ENCODE measurements at regions not wholly inside any gene's neighbourhood (a gene's known extent, or its start where the extent isn't known, plus 50 kb on each side); places are given as distances from the start of the nearest gene placed in this dataset.

DNA sequence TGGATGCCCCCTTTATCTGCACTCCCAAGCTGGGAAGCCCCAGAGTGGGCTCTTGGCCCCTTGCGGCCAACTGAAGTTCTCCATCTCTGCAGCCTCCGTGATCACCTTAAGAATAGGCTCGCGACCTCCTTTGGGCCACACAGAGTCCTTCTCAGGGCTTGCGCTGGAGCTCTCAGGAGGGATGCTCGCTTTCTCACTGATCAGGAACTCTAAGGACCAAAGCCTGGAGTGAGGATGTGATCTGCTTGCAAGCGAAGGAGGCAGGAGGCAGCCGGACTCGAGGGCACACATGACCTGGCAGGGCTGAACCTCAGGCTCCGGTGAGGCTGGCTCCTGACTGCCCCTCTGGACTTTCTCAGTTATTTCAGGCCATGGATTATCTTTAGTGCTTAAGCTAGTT lies 192.1 kb upstream of the MKI67 start:
- no peak for DNase-seq

DNA sequence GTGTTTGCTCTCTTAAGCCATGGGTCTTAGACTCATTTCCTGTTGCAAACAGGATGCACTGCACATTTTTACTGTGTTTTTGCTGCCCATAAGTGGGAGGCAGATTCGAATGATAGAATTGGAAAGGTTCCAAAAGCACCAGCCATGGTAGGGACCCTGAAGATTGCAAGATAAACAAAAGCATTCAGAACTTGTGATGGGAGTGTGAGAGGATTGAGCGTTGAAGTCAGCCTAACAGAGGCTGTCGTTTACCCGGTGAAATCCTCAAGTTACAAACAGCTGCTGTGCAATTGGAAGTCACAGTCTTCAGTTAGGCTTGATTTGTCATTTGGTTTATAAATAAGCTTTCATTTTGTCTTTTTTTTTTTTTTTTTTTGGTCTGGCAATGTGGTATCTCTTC lies 192.7 kb upstream of the MKI67 start:
- no peak for DNase-seq

DNA sequence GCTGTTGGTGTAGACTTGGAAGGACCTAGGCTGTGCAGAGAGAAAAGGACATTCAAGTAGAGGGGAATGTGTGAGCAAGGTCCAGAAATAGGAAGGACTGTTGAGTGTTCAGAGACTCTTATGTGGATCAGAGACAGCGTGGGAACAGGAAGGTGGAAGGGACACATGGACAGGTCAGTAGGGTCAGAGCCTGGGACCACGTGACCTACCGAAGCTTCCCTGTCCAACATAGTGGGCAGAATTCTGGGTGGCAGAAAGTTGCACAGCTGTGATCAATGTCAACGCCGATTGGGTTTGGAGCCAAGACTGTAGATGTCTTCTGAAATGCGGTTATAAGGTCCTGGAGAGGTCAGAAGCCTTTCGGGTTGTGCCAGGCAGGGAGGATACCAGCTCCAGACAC lies 195.9 kb upstream of the MKI67 start:
- no peak for DNase-seq

DNA sequence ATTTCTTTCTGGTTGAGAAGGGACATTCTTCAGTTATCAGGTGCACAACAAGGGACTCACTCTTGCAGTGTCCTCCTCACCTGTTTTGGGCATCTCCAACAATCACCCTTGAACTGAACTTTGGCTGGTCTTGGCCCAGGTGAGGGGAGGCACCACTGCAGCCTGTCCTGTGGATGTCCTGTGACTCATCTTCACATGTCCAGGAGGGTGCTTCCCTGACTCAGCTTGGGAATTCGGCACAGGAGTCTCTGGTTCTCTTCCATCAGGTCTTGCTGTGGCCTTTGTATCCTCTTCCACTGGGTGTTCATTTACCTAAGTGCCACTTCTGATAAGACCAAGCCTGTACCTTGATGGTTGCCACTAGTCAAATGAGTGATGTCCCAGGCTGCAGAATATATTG lies 196.7 kb upstream of the MKI67 start:
- DNase-seq, result no peak

DNA sequence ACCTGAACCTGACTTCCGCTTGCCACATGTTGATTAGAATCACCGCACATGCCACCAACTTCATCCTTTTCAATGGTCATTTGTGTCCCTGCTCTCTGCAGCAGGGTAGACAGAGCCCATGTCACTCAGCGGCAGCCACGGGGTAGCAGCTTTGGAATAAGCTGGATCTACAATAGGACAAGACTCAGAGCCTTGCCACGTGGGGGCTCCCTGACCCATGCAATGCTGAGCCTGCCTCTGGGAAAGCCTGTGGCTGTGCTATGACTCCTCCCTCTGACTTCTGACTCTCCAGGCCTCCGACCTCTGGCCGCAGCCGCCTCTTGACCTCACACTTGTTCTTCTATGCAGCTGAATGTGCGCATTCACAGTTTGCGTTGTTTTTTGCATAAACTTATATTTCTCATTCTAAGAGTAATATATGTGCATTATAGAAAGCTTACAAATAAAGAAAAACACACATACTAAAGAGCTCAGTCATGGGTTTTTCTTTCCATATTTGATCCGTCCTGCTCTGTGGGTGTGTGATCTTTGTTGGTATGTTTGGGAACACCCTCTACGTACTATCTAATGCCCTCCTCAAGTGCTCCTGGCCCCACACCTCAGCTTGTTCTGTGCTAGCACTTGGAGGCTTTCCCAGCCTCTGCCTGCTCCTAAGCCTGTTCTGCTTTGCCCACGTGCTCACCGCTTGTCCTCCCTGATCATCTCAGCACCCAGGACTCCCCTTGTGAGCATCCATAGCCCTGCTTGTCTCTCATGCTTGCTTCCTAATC lies 198.0 kb upstream of the MKI67 start:
- DNase-seq, result no peak

DNA sequence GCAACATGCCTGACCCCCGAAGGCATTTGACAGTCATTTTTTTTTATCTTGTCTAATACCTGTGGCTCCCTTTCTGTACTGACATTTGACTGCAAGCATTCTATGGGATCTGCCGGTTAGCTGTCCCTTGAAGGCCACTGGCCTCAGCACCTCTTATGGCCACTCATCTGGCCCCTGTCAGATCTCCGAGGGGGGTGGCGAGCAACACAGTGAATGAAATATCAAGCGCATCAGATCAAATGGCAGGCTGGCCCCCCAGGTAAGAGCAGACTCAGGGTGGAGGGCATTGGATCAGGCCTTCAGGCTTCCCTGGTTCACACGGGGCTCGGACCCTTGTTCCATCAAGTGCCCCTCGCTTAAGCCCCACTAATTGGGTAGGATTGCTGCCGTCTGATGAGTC lies 199.6 kb upstream of the MKI67 start:
- DNase-seq, result no peak

DNA sequence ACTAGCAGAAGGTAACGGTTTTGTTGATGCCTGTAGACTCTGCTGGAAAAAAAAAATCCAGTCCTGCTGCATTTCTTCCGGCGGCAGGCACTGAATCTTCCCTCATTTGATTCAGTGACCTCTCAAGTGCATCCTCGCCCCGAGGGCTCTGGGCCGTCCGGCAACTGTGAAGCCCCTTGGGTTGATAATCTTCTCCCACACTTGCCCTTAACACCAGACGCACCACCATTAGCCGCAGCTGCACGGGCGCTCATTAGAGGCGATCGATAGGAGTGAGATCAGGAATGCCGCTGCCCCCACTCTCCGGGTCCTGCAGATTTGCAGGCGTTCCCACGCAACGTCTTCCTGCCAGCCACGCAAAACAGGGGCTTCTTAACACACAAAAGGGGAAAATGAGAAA lies 200.0 kb upstream of the MKI67 start:
- no peak for DNase-seq

DNA sequence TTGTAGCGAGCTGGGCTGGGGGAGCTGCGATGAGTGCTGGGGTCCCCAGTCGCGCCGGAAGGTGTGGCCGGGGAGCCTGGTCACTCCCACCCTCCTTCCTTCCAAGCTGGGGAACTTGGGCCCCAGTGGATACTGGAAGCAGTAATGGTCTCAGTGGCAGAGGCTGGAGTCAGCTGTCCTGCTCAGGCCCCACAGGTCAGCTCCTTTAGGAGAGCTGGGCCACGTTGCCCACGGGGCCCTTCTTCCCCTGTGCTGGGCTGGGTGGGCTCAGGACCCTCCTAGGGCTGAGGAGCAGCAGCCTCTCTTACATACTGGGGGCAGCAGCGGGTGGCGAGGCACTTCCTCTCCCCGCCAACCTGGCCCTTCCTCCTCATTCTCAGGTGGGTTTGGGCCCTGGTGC lies 200.6 kb upstream of the MKI67 start:
- DNase-seq, result no peak

DNA sequence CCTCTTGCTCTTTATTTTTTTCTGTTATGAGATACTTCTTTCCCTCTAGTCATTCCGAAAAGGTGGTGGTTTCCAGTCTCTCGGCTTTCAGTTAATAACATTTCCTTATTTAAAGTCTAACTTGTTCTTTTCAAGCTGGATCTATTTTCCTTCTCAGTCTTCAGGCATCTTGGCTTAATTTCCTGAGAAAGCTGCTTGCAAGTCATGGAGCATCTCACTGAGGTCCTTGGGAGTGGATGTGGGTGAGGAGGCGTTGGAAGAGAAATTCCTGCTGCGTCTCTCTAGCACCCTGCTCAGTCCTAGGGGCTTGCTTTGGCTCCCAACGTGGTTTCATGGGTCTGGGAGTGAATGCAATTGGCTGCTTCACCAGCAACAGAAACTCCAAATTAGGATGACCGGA lies 210.2 kb upstream of the MKI67 start:
- DNase-seq, result no peak

DNA sequence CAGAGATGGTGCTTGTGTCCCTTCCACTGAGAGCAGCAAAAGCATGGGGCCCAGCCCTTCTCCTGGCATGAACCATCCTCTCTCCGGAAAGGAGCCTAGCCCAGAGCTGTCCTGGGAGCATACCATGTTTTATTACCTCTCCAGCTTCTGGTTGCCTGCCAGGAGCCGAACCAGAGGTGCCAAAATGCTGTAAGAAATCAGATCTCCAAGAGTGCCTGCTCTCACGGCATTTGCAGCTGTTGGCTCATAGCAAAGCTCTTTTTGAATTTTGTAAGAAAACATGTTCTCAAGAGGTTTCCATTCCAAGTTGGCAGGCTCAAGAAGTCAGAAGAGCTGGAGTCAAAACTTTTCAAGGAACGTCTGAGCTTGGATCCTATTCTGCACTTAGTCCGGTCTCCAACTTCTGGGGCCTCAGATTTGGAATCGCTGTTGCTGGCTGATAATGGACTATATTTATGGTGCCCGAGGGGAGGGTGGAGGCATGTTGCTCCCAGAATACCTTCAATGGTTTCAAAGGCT lies 211.7 kb upstream of the MKI67 start:
- no peak for DNase-seq

DNA sequence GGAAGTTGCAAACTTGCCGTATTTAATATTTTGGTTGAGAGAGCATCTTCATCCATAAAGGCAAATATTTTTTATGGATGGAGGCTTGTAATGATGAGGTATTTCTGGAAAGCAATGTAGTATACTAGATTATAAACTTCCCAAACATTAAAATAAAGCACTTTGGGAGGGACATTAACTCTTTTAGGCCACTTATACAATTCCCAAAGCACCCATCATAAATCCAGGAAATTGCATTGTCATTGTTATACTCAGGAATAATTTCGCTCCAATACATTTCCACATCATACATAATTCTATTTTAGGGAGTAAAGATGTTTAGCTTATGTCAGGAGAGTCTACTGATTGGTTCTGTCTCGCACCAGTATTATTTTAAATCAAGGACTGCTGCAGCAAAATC lies 212.7 kb upstream of the MKI67 start:
- DNase-seq, result no peak

DNA sequence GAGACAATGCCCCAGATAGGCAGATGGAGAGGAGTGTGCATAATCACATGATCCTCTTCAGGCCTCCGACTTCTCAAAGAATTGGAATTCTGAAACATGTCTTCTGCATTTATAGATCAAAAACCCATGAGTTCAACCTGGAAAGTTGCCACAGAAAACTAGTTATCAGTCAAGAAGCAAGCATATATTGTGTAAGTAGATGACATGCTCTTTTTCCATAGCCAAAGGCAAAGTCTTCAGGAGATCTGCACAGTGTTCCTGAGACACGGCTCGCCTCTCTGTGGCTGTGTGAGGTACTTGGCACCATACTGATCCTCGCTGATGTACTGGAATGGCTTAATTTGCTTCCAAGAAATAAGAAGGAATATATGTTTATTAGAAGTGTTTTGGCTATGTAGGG lies 213.5 kb upstream of the MKI67 start:
- DNase-seq, result no peak

DNA sequence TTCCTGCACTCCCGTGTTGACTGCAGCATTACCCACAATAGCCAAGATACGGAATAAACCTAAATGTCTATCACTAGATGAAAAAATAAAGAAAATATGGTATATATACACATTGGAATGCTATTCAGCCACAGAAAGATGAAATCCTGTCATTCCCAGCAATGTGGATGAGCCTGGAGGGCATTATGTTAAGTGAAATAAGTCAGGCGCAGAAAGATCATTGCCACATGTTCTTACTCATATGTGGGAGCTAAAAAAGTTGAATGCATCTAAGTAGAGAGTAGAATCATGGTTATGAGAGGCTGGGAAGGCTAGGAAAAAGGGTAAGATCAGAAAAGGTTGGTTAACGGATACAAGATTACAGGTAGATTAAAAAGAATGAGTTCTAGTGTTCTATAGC lies 219.1 kb upstream of the MKI67 start:
- DNase-seq, result no peak

DNA sequence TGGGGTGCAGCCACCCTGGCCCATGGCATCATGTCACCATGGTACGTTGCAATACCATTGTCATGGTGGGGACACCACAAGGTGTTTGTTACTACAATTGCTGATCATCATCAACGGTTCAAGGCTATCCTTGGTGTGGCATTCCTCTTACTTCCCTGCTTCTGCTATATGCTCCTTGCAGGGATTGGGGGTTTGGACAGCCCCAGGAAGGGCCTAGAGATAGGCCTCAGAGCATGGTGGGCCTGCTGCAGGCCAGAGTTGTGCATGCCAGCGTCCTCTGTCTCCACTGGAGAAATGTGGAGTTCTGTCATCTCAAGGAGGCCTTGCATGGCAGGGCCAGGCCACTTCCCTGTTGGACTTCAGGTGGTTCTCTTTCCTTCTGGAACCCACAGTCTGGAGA lies 234.6 kb upstream of the MKI67 start:
- DNase-seq, result no peak

DNA sequence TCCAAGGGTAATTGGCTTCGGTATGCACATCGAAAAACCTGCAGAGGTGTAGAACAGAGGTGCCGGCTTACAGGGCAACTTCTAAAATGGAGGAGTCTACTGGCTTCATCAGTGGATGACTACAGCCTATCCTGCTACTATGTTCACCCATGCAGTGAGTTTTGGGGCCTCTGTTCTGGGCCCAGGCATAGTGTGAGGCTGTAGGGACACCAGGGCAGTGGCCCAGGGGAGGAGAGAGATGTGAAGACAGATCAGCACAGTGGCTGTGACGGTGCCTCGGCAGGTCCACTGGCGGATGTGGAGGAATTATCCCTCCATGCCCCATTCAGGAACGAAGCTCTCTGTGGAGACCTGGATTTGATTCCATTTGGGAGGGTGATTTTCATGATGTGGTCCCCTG lies 235.3 kb upstream of the MKI67 start:
- no peak for DNase-seq

DNA sequence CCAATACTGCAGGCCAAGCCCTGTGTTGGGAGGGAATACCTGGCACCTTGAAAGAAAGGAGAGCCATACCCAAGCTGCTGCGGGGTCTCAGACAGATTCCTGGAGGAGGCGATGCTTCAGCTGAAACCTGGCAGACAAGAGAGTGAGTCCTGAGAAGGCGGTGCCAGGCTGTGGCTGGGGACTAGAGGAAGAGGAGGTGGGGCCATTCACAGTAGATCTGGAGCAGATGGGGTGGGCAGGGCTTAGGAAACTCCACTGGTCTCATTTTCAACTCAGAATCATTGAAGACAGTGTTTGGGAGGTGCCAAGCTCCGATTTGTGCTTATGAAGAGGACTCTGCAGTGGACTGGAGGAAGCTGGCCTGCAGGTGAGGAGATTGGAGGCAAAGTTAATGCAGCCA lies 236.3 kb upstream of the MKI67 start:
- DNase-seq, result no peak

DNA sequence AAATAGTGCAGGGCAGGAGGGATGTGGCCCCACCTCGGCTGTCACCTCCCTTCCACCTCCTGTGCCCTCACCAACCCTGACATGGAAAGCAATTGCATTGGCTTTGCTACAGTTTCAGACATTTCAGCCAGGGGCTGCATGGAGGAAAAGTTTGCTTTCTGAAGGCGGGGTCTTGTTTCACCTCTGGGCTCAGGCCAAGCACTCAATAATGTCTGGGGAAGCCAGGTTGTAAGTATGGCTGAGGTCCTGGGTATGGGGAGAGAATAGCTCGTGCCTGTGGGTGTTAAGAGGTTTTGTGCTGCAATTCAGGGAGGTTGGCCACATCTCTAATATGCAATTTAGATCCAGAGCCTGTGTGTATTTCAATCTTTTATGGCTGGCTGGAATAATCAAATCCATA lies 238.4 kb upstream of the MKI67 start:
- no peak for DNase-seq

DNA sequence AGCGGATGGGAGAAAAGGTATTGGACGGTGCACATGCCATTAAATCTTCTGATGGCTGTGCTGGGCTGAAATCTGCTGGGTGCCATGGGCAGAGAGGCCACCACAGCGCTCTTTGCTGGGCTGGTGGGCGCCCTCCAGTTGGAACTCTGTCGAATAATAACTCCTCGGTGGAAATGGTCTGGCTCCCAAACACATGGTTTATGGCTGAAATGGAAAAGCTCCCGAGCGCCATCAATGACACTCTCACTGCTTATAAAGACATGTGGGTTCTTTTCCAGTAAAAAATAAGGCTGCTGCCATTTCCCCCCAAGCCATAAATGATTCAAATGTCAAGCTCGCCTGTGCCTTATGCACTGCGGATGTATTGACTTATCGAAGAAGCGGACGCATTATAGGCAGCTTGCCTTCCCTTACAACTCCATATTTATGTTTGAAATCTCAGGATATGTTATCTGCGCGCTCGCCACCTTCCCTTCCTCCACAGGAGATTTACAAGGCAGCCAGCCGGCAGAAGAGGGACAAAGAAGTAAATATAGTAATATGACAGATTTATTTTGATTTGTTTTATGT lies 239.0 kb upstream of the MKI67 start:
- DNase-seq, result no peak

DNA sequence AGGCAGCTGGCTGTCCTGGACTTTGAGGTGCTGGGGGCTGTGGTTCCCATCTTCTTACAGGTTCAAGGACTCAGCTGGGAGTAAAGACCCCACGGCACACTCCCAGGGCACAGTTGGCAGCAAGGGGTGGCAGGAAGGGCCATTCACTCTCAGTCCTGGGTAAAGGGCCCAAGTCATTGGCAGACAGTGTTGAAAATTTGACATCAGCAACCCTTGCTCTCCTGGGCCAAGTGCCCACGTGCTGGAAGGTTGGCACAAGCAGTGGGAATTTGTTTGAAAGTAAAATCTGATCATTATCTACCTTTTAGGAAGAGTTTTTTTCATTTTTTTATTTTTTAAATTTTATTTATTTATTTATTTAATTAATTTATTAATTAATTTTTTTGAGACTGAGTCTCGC lies 241.6 kb upstream of the MKI67 start:
- no peak for DNase-seq

DNA sequence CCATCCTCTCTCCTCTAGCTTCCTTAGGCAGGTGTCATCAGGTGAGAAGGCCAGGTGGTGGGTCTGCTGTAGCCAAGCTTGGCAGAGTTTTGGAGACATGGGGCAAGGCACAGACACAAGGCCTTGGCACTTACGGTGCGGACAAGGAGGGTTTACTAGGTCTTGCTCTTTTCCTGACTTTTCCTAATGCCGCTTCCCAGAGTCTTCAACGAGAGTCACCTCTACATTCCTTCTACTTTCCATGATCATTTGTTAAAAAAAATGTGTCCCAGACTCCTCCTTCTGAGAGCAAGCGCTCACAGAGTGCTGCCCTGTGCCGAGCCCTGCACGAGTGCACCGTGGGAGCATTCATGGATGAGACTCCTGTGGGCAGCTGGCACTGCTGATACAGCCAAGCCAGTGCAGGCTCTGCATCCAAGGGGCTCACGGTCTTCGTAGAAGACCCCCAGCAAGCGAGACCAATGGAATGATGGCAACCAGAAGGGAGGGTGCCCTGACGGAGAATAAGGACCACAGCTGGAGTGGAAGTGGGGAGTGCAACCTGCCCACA lies 243.0 kb upstream of the MKI67 start:
- no peak for DNase-seq

DNA sequence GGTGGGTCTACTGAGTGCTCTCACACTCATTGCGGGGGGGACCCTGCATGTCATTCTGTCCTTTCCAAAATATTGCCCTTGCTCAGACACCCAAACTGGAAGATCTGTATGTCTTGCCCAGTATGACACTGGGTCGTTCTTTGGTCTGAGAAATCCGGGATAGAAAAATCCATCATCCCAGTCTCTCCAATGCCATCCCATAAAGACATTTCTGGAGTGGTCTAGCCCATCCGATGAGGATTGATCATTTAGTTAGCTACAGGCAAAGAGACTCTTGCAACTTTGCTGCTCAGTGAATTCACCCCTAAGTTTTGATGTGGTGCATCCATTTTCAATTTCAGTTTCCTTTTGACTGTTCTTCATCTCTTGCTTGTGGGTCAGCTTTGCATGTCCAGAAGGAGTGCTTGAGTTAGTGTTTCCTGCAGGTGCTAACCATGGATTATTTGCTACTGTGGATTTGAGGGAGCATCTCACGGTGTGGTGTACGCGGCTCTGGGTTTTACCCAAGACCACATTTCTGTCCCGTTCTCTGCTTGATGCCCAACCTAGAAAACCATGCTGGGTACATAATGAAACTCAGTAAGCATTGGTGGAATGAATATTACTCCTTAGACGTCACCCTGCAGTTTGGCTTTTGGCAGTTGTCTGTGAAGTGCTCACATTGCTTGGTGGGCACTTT lies 247.0 kb upstream of the MKI67 start:
- no peak for DNase-seq

DNA sequence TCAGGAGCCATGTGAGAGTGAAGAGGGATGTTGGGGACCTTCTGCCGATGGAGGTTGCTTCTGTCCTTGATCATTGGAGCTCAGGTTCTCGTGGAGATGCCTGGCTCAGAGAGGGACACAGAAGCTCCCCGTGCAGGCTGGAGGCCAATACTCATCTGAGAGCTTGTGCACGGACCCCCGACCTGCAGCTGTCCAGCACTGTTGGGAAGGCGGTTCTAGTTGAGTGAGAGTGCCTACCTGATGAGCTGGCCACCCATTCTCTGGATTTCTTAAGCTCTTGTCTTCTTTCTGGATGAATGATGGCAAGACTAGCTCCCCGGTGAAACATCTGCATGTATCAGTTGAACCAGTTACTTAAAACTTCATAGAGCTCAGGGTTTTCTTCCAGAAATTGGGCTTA lies 247.6 kb upstream of the MKI67 start:
- no peak for DNase-seq

DNA sequence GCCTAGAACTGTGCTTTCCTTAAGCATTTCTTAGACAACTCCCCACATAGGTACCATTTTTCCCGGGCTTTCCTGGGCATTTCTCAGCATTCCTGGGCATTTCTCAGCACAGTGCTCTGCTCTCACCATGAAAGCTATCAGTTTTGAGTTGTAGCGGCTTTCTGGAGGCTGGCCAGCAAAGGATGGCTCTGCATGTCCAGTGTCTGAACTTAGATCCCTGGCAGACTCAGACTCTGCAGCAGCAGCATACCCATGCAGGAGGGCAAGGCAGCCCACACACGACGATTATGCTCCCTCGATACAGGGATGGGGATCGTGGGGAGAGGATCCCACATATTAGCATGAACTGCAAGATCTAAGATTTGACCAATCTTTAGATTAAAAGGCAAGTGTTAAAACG lies 248.9 kb upstream of the MKI67 start:
- DNase-seq, result no peak

DNA sequence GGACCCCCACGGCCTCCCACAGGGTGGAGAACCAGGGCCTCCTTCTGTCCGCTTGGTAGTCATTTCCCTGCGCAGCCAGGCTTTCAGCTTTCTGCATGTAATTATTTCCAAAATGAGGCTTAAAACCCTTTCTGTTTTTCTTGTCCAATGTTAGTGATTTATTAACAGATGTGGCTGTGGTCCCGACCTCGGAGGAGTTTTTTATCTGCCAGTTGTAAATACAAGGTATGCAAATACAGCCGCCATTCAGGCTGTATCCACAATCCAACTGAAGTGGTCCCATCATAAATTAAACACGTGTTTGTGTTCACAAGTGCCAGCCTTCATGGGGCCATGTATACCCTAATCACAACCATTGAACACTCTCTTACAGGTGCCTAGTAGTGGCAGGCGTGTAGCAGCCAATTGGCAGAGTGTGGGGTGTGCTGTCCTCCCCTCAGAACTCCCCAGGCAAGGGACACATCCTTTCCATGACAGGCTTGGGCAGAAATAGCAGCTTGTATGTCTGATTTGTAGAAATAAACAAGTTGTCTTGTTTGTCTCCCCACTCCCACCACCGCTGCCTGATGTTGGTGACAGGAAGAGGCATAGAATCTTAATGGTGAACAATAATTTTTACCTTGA lies 251.3 kb upstream of the MKI67 start:
- no peak for DNase-seq

Measured in activated CD8-positive, alpha-beta memory T cell treated with anti-CD3 and anti-CD28 coated beads, Interleukin-2, amount 50 U/mL, for 4 hours (primary cell).